Kidney (tissue), 13 donors: ENCODE measurements at regions not wholly inside any gene's neighbourhood (a gene's known extent, or its start where the extent isn't known, plus 50 kb on each side); places are given as distances from the start of the nearest gene placed in this dataset.
A peak's percentile ranks its signal among the peaks of the same experiment; 100 is the strongest.
"Not testable (repeated sequence)": the region's sequence is repeated elsewhere in the genome, so short reads cannot be mapped to it uniquely, and the experiment has no call there.

Experiments
- DNase-seq, 5 donors: peaks; one replicate each; pipeline ENCODE4 v3.0.0-alpha.2; 2013 to 2020
- FAIRE-seq: peaks from 2 replicates; lab custom pipeline; 2012; peaks lifted over from hg19 to GRCh38; lab: Jason Lieb, UNC
- H3K27ac ChIP-seq, 2 donors: one replicate each; pipeline ENCODE4 v1.7.0; 2013; ENCODE audit warnings: low read depth in 2 of 2, low read length in 2 of 2, inconsistent platforms in 1 of 2
- H3K27me3 ChIP-seq: one replicate; pipeline ENCODE4 v1.7.1; 2013; ENCODE audit warnings: low read length, inconsistent platforms; ENCODE audit not compliant: control insufficient read depth, insufficient read depth
- H3K36me3 ChIP-seq, 3 donors: one replicate each; pipeline versions ENCODE4 v1.7.0 to v1.7.1; 2013; ENCODE audit warnings: low read length in 3 of 3, control low read depth in 1 of 3, inconsistent platforms in 1 of 3; ENCODE audit not compliant: insufficient read depth in 3 of 3, control insufficient read depth in 2 of 3
- H3K4me1 ChIP-seq, 3 donors: one replicate each; pipeline versions ENCODE4 v1.7.0 to v1.7.1; 2013; ENCODE audit warnings: low read length in 3 of 3, inconsistent platforms in 1 of 3, low read depth in 1 of 3; ENCODE audit not compliant: control insufficient read depth in 2 of 3, insufficient read depth in 2 of 3
- H3K4me3 ChIP-seq, 3 donors: one replicate each; pipeline versions ENCODE4 v1.7.0 to v1.8.1; 2013; ENCODE audit warnings: low read length in 3 of 3, control low read depth in 1 of 3, inconsistent platforms in 1 of 3
- H3K9ac ChIP-seq, 3 donors: one replicate each; pipeline versions ENCODE4 v1.7.0 to v1.7.1; 2013; ENCODE audit warnings: low read length in 3 of 3, control low read depth in 1 of 3, inconsistent platforms in 1 of 3
- H3K9me3 ChIP-seq, 3 donors: one replicate each; pipeline versions ENCODE4 v1.7.0 to v1.7.1; 2013; ENCODE audit warnings: low read length in 3 of 3, control low read depth in 1 of 3, inconsistent platforms in 1 of 3; ENCODE audit not compliant: control insufficient read depth in 2 of 3, insufficient read depth in 1 of 3
- intact Hi-C: fragments of 100-400 bp; cut with DNase I; formaldehyde crosslinking; loops from one replicate; pipeline ENCODE4 v1.11.1; 2022
- TF ChIP-seq, protein P1 (sequence below): IDR thresholded peaks from 3 replicates; pipeline ENCODE4 v1.5.1; 2012; ENCODE audit warnings: mild to moderate bottlenecking, moderate library complexity, borderline replicate concordance; ENCODE audit not compliant: insufficient read depth; ENCODE audit errors: extremely low read depth
- donor health status: control.
- donor health status: control.
- donor health status: control.
- donor health status: control.
- donor health status: control.
- donor health status: DM: yes; HTN: yes; CAD: no.
- donor health status: Normal renal cell carcinoma (clear cell type).

GRCh38 chr3:177257625-177258024, 60.3 kb upstream of the TBL1XR1 start:
- Histone ChIP-seq H3K36me3 (no peaks in the 10 kb centered on the region), H3K4me3 (no peak overlapping the region), H3K9me3 (no peaks in the 10 kb centered on the region), H3K4me1 (peaks cover 0 to 3% (median 0%) of the 10 kb centered on the region in 3 donors), H3K27me3 (no peaks in the 10 kb centered on the region), H3K9ac (no peak overlapping the region), H3K27ac (no peak overlapping the region)
- DNase-seq (no peak), FAIRE-seq (peak; percentile 50)
- TF ChIP-seq, protein P1, sequence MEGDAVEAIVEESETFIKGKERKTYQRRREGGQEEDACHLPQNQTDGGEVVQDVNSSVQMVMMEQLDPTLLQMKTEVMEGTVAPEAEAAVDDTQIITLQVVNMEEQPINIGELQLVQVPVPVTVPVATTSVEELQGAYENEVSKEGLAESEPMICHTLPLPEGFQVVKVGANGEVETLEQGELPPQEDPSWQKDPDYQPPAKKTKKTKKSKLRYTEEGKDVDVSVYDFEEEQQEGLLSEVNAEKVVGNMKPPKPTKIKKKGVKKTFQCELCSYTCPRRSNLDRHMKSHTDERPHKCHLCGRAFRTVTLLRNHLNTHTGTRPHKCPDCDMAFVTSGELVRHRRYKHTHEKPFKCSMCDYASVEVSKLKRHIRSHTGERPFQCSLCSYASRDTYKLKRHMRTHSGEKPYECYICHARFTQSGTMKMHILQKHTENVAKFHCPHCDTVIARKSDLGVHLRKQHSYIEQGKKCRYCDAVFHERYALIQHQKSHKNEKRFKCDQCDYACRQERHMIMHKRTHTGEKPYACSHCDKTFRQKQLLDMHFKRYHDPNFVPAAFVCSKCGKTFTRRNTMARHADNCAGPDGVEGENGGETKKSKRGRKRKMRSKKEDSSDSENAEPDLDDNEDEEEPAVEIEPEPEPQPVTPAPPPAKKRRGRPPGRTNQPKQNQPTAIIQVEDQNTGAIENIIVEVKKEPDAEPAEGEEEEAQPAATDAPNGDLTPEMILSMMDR: no peak
- intact Hi-C loops: no loop called here

- Histone ChIP-seq H3K27ac (no peak overlapping the region), H3K4me3 (no peak overlapping the region), H3K9ac (no peak overlapping the region), H3K9me3 (no peaks in the 10 kb centered on the region), H3K27me3 (no peaks in the 10 kb centered on the region), H3K4me1 (no peaks in the 10 kb centered on the region), H3K36me3 (no peaks in the 10 kb centered on the region)
- DNase-seq (peak in 1 of 5 donors; percentile 32), FAIRE-seq (no peak)
- intact Hi-C loops: no loop called here
- TF ChIP-seq, protein P1: no peak
Measured at GRCh38 chr3:177262396-177262795, 65.1 kb upstream of the TBL1XR1 start.

GRCh38 chr3:177263615-177264368, 66.5 kb upstream of the TBL1XR1 start:
- Histone ChIP-seq H3K4me3 (no peak overlapping the region), H3K27me3 (no peaks in the 10 kb centered on the region), H3K9me3 (no peaks in the 10 kb centered on the region), H3K36me3 (no peaks in the 10 kb centered on the region), H3K27ac (no peak overlapping the region), H3K9ac (no peak overlapping the region), H3K4me1 (no peaks in the 10 kb centered on the region)
- FAIRE-seq (no peak), DNase-seq (no peak)
- intact Hi-C loops: no loop called here
- TF ChIP-seq, protein P1: no peak

- H3K36me3 ChIP-seq, H3K9ac ChIP-seq, intact Hi-C loops, H3K9me3 ChIP-seq, H3K4me3 ChIP-seq, H3K27ac ChIP-seq, H3K4me1 ChIP-seq, H3K27me3 ChIP-seq, FAIRE-seq, DNase-seq: not testable (repeated sequence)
Measured at GRCh38 chr3:177271811-177272501, 74.7 kb upstream of the TBL1XR1 start.
